ENCODE measurements at regions not wholly inside any gene's neighbourhood (a gene's known extent, or its start where the extent isn't known, plus 50 kb on each side); places are given as distances from the start of the nearest gene placed in this dataset.

GRCh38 chr3:43783987-43784639 is 93.4 kb downstream of the ABHD5 start:
- no peak for DNase-seq

DNA sequence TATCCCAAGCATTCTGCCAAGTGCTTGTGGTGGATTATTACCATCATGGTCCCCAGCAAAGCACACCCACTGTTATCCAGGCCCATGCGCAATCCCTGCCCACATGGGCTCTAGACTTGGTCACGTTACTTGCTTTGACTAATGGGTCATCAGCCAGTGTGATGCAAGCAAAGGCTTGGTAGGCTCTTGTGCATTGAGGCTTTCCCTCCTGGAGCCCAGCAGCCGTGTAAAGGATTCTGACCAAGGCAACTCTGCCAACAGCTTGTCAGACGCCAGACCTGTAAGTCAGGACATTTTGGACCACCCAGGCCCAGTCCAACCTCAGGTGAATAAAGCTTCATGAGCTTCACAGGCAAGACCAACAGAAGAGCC is 93.9 kb downstream of the ABHD5 start:
- DNase-seq, result no peak

DNA sequence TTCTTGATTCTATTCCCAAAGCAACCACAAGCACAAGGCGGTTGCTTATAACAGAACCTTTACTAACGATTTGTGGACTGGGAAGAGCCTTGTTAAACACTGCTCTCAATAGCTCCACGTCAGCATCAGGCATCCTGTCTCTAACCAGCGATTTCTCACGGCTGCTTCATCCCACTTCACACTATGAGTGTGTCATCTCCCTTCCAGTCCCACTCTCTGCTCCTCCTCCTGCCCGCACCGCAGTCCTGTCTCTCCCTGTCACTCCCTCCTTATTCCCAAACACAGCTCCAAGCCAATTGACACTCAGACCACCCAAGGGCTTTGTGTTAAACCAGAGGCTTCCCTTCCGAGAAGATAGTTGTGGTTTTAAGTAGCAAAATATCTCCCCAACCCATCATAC is 94.8 kb downstream of the ABHD5 start:
- no peak for DNase-seq

DNA sequence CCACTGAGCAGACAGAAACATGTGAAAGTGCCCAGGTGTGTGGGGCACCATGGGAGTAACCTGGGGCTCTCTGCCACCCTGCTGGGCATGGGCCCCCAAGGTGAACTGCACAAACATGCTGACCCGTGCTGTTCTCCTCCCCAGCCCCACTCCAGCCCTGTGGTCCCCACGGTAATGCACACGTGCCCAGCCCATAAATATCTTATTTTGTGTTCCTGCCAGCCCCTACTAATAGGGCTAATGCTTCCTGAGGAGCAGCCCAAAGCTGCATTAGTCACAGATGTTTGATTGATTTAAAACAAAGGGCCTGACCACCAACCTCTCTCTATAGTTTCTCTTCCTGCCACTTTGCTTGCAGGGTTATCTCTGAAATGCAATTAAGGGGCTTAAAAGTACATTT is 95.4 kb downstream of the ABHD5 start:
- DNase-seq, result no peak

GRCh38 chr3:43786526-43787305 is 96.0 kb downstream of the ABHD5 start:
- no peak for DNase-seq

- no peak for DNase-seq
Observed at GRCh38 chr3:43787330-43787729, 96.6 kb downstream of the ABHD5 start.

DNA sequence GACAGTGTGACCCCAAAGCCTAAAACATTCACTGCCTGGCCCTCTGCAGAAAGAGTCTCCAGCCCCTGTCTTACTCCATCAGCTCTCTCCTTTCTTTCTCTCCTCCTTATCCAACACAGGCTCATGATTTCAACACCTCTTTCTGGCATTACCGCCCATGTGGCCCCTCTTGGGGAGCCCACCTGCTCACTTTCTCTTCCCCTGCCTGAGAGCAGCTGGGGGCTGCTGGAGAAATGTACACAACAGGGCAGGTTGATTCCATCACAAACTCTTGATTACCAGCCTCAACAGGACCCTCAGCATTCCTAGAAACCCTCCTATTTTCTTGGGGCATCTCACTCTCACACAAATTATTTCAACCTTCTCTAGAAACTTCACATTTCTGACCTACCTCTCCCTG is 98.3 kb downstream of the ABHD5 start:
- no peak for DNase-seq

GRCh38 chr3:43790060-43790459 is 99.3 kb downstream of the ABHD5 start:
- no peak for DNase-seq

DNA sequence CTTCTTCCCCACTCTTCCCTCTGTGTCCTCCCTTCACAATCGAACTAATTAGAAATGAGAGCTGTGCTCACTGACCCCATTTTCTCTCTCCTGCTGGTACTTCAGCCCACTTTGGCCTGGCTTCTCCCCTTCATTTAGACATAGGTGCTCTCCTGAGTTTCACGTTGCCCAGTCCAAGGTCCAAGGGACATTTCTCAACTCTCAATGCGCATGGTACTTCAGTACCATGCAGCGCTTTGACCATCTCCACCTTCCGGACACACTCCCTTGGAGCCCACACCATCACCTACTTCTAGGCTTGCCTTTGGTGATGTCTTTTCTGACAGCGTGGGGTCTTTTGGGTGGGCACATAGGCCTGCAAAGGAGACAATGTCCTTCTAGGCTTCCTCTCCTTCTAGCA is 99.7 kb downstream of the ABHD5 start:
- no peak for DNase-seq

DNA sequence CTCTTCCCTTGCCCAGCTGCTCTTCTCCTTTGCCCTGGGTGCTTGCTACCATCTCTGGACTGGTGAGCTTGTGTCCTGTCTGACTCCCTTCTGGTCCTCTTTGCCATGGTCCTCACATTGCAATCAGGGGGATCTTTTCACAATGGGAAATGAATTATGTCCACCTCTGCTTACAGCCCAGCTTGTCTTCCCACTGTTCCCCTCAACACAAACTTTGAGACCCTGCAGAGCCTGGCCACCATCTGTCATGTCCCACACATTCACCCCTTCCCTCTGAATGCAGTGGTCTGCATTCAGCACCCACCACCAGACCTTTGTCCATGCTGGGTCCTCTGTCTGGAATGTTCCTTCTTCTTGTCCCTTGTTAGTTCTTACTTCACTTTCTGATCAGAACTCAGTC is 100.5 kb downstream of the ABHD5 start:
- no peak for DNase-seq

DNA sequence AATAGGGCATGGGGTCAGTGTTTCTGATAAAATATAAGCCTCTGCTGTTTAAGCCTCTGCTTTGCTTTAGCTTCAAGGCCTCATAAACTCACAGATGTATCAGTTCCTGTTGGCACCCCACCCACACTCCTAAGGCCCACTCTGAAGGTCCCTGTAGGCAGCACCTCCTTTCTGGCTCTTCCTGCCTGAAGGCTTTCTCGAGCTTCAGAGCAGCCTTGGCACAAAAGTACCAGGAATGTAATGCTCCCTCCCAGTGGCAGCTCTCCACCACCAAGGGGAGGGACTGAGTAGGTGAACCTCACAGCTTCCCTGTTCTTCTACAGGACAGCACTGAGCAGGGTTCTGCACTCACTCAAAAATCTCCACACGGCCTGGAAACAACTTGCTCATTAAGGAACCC is 102.2 kb downstream of the ABHD5 start:
- DNase-seq, result no peak

- DNase-seq, result no peak
Observed at GRCh38 chr3:43793648-43794372, 103.1 kb downstream of the ABHD5 start.

GRCh38 chr3:43794776-43795175 is 104.0 kb downstream of the ABHD5 start:
- DNase-seq, result no peak

GRCh38 chr3:43795491-43795890 is 104.8 kb downstream of the ABHD5 start:
- no peak for DNase-seq

GRCh38 chr3:43796041-43796596 is 105.4 kb downstream of the ABHD5 start:
- DNase-seq, result no peak

DNA sequence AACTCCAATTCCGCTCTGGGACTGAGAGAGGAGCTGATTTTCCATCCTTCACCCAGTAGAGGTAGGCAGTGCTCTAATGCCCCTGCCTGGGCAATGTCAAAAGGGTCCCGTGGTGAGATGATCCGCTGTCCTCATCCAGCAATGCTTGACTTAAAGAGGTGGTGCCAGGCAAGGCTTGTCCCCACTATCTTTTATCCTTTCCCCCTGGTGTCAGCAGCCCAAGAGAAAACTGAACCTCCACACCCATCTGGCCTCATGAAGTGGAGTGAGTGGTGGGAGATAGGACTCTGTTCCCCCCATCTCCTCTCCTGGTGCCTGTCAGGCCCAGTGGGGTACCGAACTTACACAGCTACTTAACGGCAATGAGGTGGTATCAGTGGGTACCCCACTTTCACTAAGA is 107.1 kb downstream of the ABHD5 start:
- no peak for DNase-seq

GRCh38 chr3:43810797-43811196 is 120.1 kb downstream of the ABHD5 start:
- no peak for DNase-seq

DNA sequence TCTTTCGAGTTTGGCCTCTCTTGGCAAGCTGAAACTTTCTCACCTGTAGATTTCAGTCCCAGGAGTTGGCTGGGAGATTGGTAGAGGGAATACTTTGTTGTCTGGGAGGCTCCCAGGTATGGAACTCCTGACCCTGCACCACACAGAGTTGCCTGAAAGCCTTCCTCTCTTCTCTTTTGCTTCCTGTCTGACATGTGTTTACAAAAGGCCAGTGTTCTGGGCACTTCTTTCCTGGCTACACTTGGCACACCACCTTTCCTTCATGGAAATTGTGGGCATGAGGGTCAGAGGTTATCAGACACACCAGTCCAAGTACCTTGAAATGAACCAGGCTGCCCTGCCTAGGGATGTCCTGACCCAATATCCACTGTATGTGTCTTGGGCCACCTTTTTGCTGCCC is 123.7 kb downstream of the ABHD5 start:
- DNase-seq, result no peak

DNA sequence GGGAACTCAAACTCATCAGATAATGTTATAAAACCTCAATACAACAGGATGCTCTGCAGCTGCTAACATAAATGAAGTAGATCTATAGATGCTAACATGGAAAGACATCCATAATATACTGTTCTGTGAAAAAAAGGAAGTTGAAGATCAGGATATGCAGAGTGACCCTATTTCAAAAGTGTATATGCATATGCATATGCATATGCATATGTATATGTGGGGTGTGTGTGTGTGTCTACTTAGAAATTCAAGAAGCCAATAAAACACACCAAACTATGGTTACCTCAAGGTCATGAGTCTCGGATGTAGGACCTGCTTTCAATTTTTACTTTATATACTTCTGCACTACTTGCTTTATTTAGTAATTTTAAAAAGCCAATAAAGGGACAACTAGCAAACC is 125.6 kb downstream of the ABHD5 start:
- DNase-seq, result no peak

DNA sequence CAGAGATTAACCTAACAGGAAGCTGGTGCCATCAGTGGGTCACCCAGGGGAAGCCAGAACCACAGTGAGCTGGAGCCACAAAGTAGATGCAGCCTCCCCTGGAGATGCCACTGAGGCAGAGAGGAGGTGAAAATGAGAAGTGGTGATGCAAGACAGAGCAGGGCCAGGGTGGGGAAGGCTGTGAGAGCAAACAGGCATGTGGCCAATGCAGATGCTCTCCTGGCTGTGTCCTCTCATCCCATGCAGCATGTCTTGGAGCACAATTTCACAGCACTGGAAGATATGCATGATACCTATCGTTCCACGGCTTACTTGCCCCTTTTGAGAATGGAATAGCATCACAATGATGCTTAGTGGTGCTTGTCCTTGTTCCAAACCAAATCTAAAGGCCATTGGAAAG is 126.3 kb downstream of the ABHD5 start:
- no peak for DNase-seq

DNA sequence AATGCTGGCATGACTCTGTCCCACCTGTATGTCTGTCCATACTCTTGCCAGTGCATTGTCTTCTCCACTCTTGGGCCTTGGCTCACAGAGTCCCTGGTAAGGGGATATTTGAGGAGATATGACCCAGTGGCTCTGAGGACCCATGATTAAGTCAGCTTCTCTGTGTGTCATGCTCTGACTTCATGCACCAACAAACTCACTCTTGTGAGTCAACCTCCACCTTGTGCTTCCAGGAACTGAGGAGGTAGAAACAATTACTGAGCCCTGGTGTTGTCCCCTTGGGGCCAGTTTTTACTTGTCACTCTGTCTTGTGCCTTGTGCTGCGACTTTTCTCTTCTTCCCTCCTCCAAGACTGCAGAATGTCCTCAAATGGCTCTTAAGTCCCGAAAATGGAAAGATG is 127.1 kb downstream of the ABHD5 start:
- no peak for DNase-seq

- no peak for DNase-seq
Observed at GRCh38 chr3:43818229-43818628, 127.5 kb downstream of the ABHD5 start.

DNA sequence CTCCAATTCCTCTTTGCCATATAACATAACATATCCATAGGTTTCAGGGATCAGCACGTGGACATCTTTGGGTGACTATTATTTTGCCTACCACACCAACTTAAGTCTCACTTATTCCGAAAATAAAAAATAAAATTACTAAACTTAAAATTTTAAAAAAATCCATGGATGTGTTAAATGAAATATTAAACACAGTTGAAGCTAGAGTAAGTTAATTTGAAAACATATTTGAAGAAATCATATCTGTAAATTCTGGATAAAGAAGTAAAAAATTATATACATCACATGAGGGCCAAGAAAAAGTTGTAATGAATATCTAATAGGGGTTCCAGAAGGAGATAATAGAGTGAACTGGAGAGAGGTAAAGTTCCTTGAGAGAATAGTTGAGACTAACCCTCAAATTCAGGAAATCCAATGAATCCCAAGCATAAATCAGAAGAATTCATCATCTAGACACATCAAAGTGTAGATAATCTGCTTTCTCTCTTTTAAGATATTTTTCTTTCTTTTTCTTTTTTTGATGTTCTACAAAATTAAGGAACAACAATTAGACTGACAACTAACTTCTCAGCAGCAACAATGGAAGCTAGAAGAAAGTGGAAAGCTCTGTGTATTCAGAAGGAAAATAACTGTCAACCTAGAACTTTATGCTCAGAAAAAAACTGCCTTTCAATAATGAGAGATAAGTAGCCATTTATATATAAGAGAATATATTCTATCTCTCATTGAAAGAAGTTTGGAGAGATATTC is 147.4 kb downstream of the ABHD5 start:
- DNase-seq, result no peak

Data from stimulated activated CD4-positive, alpha-beta T cell treated with anti-CD3 and anti-CD28 coated beads, Interleukin-4, amount 100 ng/mL, for 24 hours (primary cell).